Kidney capillary endothelial cell (primary cell): ENCODE measurements at regions not wholly inside any gene's neighbourhood (a gene's known extent, or its start where the extent isn't known, plus 50 kb on each side); places are given as distances from the start of the nearest gene placed in this dataset.
A peak's percentile ranks its signal among the peaks of the same experiment; 100 is the strongest.

Source experiments
- DNase-seq: peaks from one replicate; pipeline ENCODE4 v3.0.0-alpha.2; 2018; ENCODE audit warnings: low spot score

- DNase-seq, result no peak
Measured at GRCh38 chr17:34416116-34416515, 53.1 kb upstream of the CCL1 start.

DNA sequence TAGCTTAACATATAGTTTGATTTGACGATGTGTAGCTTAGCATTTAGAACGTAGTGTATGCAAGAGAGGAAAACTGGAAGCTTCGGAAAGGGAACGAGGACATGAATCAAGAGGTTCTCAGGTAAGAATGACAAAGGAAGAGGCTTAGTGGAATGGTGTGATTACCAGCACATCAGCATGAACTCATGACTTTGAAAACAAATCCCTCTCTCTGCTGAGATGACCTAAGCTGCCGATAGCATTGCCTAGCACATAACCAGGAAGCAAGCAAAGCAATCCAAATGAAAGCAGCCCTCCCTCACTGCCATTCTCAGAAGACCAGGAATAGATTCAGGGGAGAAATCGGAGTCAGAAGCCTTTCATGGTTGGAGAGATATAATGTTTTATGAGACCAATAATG lies 51.3 kb upstream of the CCL1 start:
- DNase-seq, result no peak

DNA sequence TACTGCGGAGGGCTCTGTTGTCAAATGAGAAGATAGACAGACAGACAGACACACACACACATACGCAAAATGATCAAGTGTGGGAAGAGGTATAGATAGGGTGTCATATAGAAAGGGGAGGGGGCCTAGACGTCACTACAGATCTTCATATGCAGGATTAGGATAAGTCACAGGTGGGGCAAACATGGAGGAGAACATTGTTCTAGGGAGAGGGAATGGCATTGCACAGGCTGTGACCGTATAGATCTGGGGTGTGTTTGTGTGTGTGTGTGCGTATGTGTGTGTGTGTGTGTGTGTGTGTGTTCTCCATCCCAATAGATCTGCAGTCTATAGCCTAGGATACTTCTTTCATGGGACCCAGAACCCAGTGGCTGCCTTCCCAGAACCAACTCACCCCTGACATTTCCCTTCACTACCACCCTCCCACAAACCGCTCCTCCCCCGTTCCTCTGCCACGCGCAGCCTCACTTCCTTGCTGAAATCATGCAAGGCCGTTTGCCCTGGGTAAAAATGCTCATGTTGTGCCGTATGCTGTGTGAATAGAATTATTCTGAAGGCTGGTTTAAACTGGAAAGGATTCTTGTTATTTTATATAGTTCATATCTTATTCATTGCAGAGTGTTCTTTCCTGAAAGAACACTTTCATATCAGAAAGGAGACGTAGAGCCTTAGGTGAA lies 50.5 kb upstream of the CCL1 start:
- no peak for DNase-seq

- DNase-seq, result peak; percentile 53
Measured at GRCh38 chr17:34412965-34413441, 50.0 kb upstream of the CCL1 start.
